WTC11 (cell line): ENCODE measurements at regions not wholly inside any gene's neighbourhood (a gene's known extent, or its start where the extent isn't known, plus 50 kb on each side); places are given as distances from the start of the nearest gene placed in this dataset.

Experiments
- IRF2 ChIP-seq: sonication (generic); formaldehyde crosslinking; IDR thresholded peaks from 2 replicates; pipeline ENCODE4 v1.8.0; 2022; ENCODE audit warnings: low read depth, missing genetic modification reagents, borderline replicate concordance
- SP1 ChIP-seq: sonication (generic); formaldehyde crosslinking; conservative IDR thresholded peaks from 2 replicates; pipeline ENCODE4 v1.8.1; 2022; ENCODE audit warnings: missing genetic modification reagents
- TF ChIP-seq, protein P1 (sequence below): fragments of 200-600 bp; IDR thresholded peaks from 2 replicates; pipeline ENCODE4 v1.8.0; 2022; ENCODE audit warnings: antibody characterized with exemption

DNA sequence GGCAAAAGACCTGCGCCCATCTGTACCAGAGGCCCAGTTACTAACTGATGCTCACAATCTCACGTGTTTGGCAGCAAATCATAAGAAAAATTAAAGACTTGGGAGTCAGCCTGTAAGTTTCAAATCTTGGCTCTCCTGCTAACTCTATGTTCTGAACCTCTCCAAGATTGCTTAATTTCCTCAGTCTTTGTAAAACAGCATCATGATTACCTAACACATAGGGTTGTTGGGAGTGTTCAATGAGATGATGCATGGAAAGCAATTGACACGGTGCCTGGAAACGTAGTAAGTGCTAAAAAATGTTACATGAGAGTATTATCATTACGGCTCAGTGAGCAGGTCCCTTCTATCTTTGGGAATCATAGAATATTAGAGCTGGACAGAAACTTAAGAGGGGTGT, 497.6 kb upstream of the TCF4 start:
- TF ChIP-seq IRF2 (no peak), SP1 (CRISPR knock-in tag) (no peak)
- TF ChIP-seq, protein P1, sequence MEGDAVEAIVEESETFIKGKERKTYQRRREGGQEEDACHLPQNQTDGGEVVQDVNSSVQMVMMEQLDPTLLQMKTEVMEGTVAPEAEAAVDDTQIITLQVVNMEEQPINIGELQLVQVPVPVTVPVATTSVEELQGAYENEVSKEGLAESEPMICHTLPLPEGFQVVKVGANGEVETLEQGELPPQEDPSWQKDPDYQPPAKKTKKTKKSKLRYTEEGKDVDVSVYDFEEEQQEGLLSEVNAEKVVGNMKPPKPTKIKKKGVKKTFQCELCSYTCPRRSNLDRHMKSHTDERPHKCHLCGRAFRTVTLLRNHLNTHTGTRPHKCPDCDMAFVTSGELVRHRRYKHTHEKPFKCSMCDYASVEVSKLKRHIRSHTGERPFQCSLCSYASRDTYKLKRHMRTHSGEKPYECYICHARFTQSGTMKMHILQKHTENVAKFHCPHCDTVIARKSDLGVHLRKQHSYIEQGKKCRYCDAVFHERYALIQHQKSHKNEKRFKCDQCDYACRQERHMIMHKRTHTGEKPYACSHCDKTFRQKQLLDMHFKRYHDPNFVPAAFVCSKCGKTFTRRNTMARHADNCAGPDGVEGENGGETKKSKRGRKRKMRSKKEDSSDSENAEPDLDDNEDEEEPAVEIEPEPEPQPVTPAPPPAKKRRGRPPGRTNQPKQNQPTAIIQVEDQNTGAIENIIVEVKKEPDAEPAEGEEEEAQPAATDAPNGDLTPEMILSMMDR = no peak
